SK-N-SH treated with all-trans-retinoic acid at 6 μM for 48 hours (cell line): ENCODE measurements at regions not wholly inside any gene's neighbourhood (a gene's known extent, or its start where the extent isn't known, plus 50 kb on each side); places are given as distances from the start of the nearest gene placed in this dataset.

Source experiments
- ARNTL ChIP-seq: fragments of 450-650 bp; formaldehyde crosslinking; IDR thresholded peaks from 2 replicates; pipeline ENCODE4 v1.5.0; 2020; ENCODE audit warnings: low read depth, mild to moderate bottlenecking, moderate library complexity, borderline replicate concordance
- ISL1 ChIP-seq: fragments of 250-450 bp; sonication (Bioruptor Pico); IDR thresholded peaks from 2 replicates; pipeline ENCODE4 v2.1.2; 2022; ENCODE audit warnings: mild to moderate bottlenecking, moderate library complexity
- RARB ChIP-seq: fragments of 250-450 bp; sonication (Bioruptor Pico); IDR thresholded peaks from 2 replicates; pipeline ENCODE4 v1.8.0; 2021; ENCODE audit warnings: mild to moderate bottlenecking, moderate library complexity
- ZFP30 ChIP-seq: fragments of 450-650 bp; formaldehyde crosslinking; IDR thresholded peaks from 2 replicates; pipeline ENCODE4 v1.5.0; 2022; ENCODE audit warnings: mild to moderate bottlenecking, moderate library complexity
- ZNF565 ChIP-seq: fragments of 450-650 bp; formaldehyde crosslinking; conservative IDR thresholded peaks from 2 replicates; pipeline ENCODE4 v1.5.0; 2020; ENCODE audit warnings: low read depth, mild to moderate bottlenecking, moderate library complexity
- ZNF70 ChIP-seq: fragments of 450-650 bp; formaldehyde crosslinking; IDR thresholded peaks from 2 replicates; pipeline ENCODE4 v1.5.0; 2020; ENCODE audit warnings: mild to moderate bottlenecking, moderate library complexity
- TF ChIP-seq, protein P1 (sequence below): fragments of 250-450 bp; sonication (Bioruptor Pico); IDR thresholded peaks from 2 replicates; pipeline ENCODE4 v1.8.0; 2020; ENCODE audit warnings: mild to moderate bottlenecking, moderate library complexity, borderline replicate concordance
- TF ChIP-seq, protein P2 (sequence below): fragments of 250-450 bp; sonication (Bioruptor Pico); IDR thresholded peaks from 2 replicates; pipeline ENCODE4 v1.5.0; 2020; ENCODE audit warnings: mild to moderate bottlenecking, moderate library complexity

DNA sequence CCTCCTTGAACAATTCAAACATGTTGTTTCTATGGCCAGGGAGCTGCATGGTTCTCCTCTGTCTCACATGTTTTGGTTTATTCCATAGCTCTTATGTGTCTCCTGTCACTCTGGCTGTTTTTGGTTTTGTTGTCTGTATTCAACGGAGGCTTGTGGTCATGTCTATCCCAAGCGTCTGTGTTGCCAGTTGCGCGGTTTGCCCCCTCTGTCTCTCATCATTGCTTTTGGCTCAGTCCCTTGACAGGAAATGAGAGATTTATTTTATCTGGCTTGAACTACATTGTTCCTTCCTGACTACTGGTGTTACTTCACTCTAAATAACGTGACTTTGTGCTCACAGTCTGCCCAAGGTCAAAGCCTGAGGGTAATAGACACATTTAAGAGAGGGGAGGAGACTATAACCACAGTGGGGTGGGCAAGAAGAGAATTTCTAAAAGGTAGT, 96.4 kb upstream of the SOX5 start:
- TF ChIP-seq ARNTL (CRISPR knock-in tag) (no peak), RARB (CRISPR knock-in tag) (no peak), ZNF565 (CRISPR knock-in tag) (no peak), ZFP30 (no peak), ZNF70 (CRISPR knock-in tag) (no peak), ISL1 (CRISPR knock-in tag) (peak; percentile 17; the same call in 1 of the 2 replicates)
- TF ChIP-seq, protein P1, sequence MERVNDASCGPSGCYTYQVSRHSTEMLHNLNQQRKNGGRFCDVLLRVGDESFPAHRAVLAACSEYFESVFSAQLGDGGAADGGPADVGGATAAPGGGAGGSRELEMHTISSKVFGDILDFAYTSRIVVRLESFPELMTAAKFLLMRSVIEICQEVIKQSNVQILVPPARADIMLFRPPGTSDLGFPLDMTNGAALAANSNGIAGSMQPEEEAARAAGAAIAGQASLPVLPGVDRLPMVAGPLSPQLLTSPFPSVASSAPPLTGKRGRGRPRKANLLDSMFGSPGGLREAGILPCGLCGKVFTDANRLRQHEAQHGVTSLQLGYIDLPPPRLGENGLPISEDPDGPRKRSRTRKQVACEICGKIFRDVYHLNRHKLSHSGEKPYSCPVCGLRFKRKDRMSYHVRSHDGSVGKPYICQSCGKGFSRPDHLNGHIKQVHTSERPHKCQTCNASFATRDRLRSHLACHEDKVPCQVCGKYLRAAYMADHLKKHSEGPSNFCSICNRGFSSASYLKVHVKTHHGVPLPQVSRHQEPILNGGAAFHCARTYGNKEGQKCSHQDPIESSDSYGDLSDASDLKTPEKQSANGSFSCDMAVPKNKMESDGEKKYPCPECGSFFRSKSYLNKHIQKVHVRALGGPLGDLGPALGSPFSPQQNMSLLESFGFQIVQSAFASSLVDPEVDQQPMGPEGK (CRISPR knock-in tag): no peak
- TF ChIP-seq, protein P2, sequence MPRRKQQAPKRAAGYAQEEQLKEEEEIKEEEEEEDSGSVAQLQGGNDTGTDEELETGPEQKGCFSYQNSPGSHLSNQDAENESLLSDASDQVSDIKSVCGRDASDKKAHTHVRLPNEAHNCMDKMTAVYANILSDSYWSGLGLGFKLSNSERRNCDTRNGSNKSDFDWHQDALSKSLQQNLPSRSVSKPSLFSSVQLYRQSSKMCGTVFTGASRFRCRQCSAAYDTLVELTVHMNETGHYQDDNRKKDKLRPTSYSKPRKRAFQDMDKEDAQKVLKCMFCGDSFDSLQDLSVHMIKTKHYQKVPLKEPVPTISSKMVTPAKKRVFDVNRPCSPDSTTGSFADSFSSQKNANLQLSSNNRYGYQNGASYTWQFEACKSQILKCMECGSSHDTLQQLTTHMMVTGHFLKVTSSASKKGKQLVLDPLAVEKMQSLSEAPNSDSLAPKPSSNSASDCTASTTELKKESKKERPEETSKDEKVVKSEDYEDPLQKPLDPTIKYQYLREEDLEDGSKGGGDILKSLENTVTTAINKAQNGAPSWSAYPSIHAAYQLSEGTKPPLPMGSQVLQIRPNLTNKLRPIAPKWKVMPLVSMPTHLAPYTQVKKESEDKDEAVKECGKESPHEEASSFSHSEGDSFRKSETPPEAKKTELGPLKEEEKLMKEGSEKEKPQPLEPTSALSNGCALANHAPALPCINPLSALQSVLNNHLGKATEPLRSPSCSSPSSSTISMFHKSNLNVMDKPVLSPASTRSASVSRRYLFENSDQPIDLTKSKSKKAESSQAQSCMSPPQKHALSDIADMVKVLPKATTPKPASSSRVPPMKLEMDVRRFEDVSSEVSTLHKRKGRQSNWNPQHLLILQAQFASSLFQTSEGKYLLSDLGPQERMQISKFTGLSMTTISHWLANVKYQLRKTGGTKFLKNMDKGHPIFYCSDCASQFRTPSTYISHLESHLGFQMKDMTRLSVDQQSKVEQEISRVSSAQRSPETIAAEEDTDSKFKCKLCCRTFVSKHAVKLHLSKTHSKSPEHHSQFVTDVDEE: peak; percentile 17; the same call in 1 of the 2 replicates
